K562 (cell line): ENCODE measurements at regions not wholly inside any gene's neighbourhood (a gene's known extent, or its start where the extent isn't known, plus 50 kb on each side); places are given as distances from the start of the nearest gene placed in this dataset.
A peak's percentile ranks its signal among the peaks of the same experiment; 100 is the strongest.

ENCODE experiments used
- ATAC-seq: fragments of 200-7000 bp; cut with Tn5 transposase; 3 replicates; pipeline ENCODE4 v1.9.1; 2020; ENCODE audit warnings: moderate library complexity
- BruUV-seq: library from RNA; stranded (reverse); fragments of 400-500 nt; replicated peaks from 2 replicates; lab custom pipeline; 2021; lab: Mats Ljungman, UMichigan
- CTCF ChIA-PET: fragments of 300-600 bp; formaldehyde crosslinking; extraction: SDS; loops from one replicate; lab custom pipeline; 2021; ENCODE audit warnings: low intra/inter-chr PET ratio; lab: Yijun Ruan, JAX
- POLR2A ChIA-PET: fragments of 300-600, 350-650 bp; sonication (Branson Sonifier 250); formaldehyde crosslinking; extraction: SDS; loops from one replicate; lab custom pipeline; 2021; ENCODE audit warnings: antibody characterized with exemption, inconsistent platforms; lab: Yijun Ruan, JAX
- DNase-seq, 4 experiments: peaks; one replicate each; pipeline versions ENCODE4 v3.0.0 to v3.0.0-alpha.2; 2011 to 2018; ENCODE audit warnings: low spot score in 3 of 4, mixed read lengths in 3 of 4; ENCODE audit errors: extremely low read depth in 1 of 4
- FAIRE-seq: peaks from 2 replicates; lab custom pipeline; 2011; peaks lifted over from hg19 to GRCh38; lab: Jason Lieb, UNC
- H2AFZ ChIP-seq: 2 replicates; pipeline ENCODE4 v1.6.0; 2011; ENCODE audit warnings: low read depth, low read length, control low read depth, inconsistent platforms
- H3K27ac ChIP-seq: fragments of 200-600 bp; 3 replicates; pipeline ENCODE4 v1.8.0; 2011; ENCODE audit warnings: low read depth, mild to moderate bottlenecking, control low read depth, inconsistent platforms, low read length, moderate library complexity, mixed read lengths; ENCODE audit errors: extremely low read depth
- H3K27me3 ChIP-seq, 2 experiments: fragments of 300-600 bp in 1 of 2; 2 replicates in 1 of 2; 3 replicates in 1 of 2; pipeline versions ENCODE4 v1.6.0 to v1.8.0; 2011; ENCODE audit warnings: inconsistent platforms in 2 of 2, low read length in 2 of 2, mild to moderate bottlenecking in 1 of 2, mixed read lengths in 1 of 2, moderate library complexity in 1 of 2; ENCODE audit not compliant: control insufficient read depth in 2 of 2, insufficient read depth in 2 of 2
- H3K36me3 ChIP-seq: fragments of 300-600 bp; 3 replicates; pipeline ENCODE4 v1.8.0; 2011; ENCODE audit warnings: mild to moderate bottlenecking, low read length, inconsistent platforms; ENCODE audit not compliant: control insufficient read depth, insufficient read depth
- H3K4me1 ChIP-seq, 2 experiments: fragments of 200-600 bp in 1 of 2; replicated peaks in 1 of 2; 2 replicates in 1 of 2; 3 replicates in 1 of 2; pipeline versions ENCODE4 v1.5.1 to v1.8.0; 2011; ENCODE audit warnings: inconsistent platforms in 2 of 2, low read length in 2 of 2, mild to moderate bottlenecking in 1 of 2, mixed read lengths in 1 of 2, moderate library complexity in 1 of 2; ENCODE audit not compliant: control insufficient read depth in 2 of 2, insufficient read depth in 2 of 2
- H3K4me2 ChIP-seq: 2 replicates; pipeline ENCODE4 v1.6.1; 2011; ENCODE audit warnings: low read length, control low read depth, inconsistent platforms, mixed read lengths; ENCODE audit not compliant: insufficient read depth
- H3K4me3 ChIP-seq: fragments of 200-600 bp; sonication (generic), shearing (Covaris generic); 2 replicates; pipeline ENCODE4 v1.5.1; 2016; ENCODE audit warnings: control low read depth, inconsistent platforms
- H3K79me2 ChIP-seq: fragments of 200-600 bp; 3 replicates; pipeline ENCODE4 v1.8.0; 2011; ENCODE audit warnings: low read length, inconsistent platforms; ENCODE audit not compliant: control insufficient read depth, insufficient read depth
- H3K9ac ChIP-seq, 2 experiments: 2 replicates each; pipeline versions ENCODE4 v1.6.0 to v1.6.1; 2011; ENCODE audit warnings: low read depth in 2 of 2, low read length in 2 of 2, control low read depth in 1 of 2, inconsistent platforms in 1 of 2, mild to moderate bottlenecking in 1 of 2, mixed read lengths in 1 of 2; ENCODE audit not compliant: insufficient read depth in 1 of 2
- H3K9me1 ChIP-seq: one replicate; pipeline ENCODE4 v1.6.0; 2011; ENCODE audit warnings: inconsistent platforms, mild to moderate bottlenecking, low read length, moderate library complexity; ENCODE audit not compliant: control insufficient read depth, insufficient read depth
- H3K9me3 ChIP-seq: replicated peaks from 2 replicates; pipeline ENCODE4 v1.5.1; 2011; ENCODE audit warnings: low read depth, low read length, inconsistent platforms; ENCODE audit not compliant: control insufficient read depth, insufficient read depth
- H4K20me1 ChIP-seq: replicated peaks from 2 replicates; pipeline ENCODE4 v1.6.1; 2011; ENCODE audit warnings: low read length, inconsistent platforms, mixed read lengths; ENCODE audit not compliant: control insufficient read depth, insufficient read depth
- CBX3 ChIP-seq, 2 experiments: IDR thresholded peaks; 1 replicate in 1 of 2; 2 replicates in 1 of 2; pipeline ENCODE4 v1.6.1; 2012; ENCODE audit warnings: inconsistent platforms in 2 of 2, low read length in 2 of 2, borderline replicate concordance in 1 of 2, control low read depth in 1 of 2
- ESRRA ChIP-seq: fragments of 450-650 bp; IDR thresholded peaks from 2 replicates; pipeline ENCODE4 v1.6.1; 2014; ENCODE audit warnings: low read depth, mild to moderate bottlenecking, moderate library complexity, borderline replicate concordance
- FOSL1 ChIP-seq: fragments of 200-800 bp; sonication (Bioruptor generic); conservative IDR thresholded peaks from 2 replicates; pipeline ENCODE4 v1.6.1; 2016; ENCODE audit warnings: missing genetic modification characterization, missing compliant biosample characterization
- FOXA1 ChIP-seq: fragments of 450-650 bp; IDR thresholded peaks from 2 replicates; pipeline ENCODE4 v1.6.1; 2016; ENCODE audit warnings: mild to moderate bottlenecking, borderline replicate concordance
- HDAC2 ChIP-seq: fragments of 450-650 bp; IDR thresholded peaks from 2 replicates; pipeline ENCODE4 v1.6.1; 2016; ENCODE audit warnings: mild to moderate bottlenecking
- KDM1A ChIP-seq, 2 experiments: fragments of 450-650 bp; IDR thresholded peaks; 2 replicates each; pipeline ENCODE4 v1.6.1; 2016; ENCODE audit warnings: mild to moderate bottlenecking in 2 of 2
- RAD51 ChIP-seq: fragments of 450-650 bp; IDR thresholded peaks from 2 replicates; pipeline ENCODE4 v1.7.1; 2016; ENCODE audit warnings: low read depth, mild to moderate bottlenecking, borderline replicate concordance
- TAF7 ChIP-seq: fragments of 450-650 bp; IDR thresholded peaks from 2 replicates; pipeline ENCODE4 v1.6.1; 2016; ENCODE audit warnings: missing genetic modification characterization, missing compliant biosample characterization
- ZEB2 ChIP-seq: fragments of 450-650 bp; IDR thresholded peaks from 2 replicates; pipeline ENCODE4 v1.6.1; 2016
- WGBS: fragments of 100-300 bp; shearing (Covaris generic); methylation state at CpG from one replicate; pipeline ENCODE4 v1.1.6; 2016; ENCODE audit warnings: low coverage, mixed read lengths; ENCODE audit not compliant: insufficient coverage; ENCODE audit errors: missing lambda C conversion rate; 5-methylcytosine and 5-hydroxymethylcytosine counted together
- in situ Hi-C: fragments of 300-500 bp; cut with MboI; formaldehyde crosslinking; loops from 4 replicates; pipeline ENCODE4 v1.15.0; 2018; ENCODE audit warnings: inconsistent platforms, mixed read lengths
- intact Hi-C: fragments of 100-400 bp; cut with micrococcal nuclease; formaldehyde crosslinking; loops from 2 replicates; pipeline ENCODE4 v1.14.2; 2022
- TF ChIP-seq, protein P1 (sequence below), 2 experiments: fragments of 450-650 bp in 1 of 2; sonication (generic) in 1 of 2; formaldehyde crosslinking in 1 of 2; IDR thresholded peaks in 1 of 2; conservative IDR thresholded peaks in 1 of 2; 2 replicates each; pipeline versions ENCODE4 v1.6.1 to v1.8.1; 2016 to 2023; ENCODE audit warnings: mild to moderate bottlenecking in 2 of 2, moderate library complexity in 2 of 2, inconsistent platforms in 1 of 2, missing genetic modification reagents in 1 of 2
- TF ChIP-seq, protein P2 (sequence below): fragments of 250-450 bp; sonication (Bioruptor Pico); IDR thresholded peaks from 2 replicates; pipeline ENCODE4 v1.4.0; 2020
- TF ChIP-seq, protein P3 (sequence below), 2 experiments: fragments of 200-800 bp in 1 of 2; sonication (Bioruptor generic) in 1 of 2; sonication (generic) in 1 of 2; formaldehyde crosslinking in 1 of 2; IDR thresholded peaks in 1 of 2; conservative IDR thresholded peaks in 1 of 2; 2 replicates each; pipeline versions ENCODE4 v1.5.0 to v1.6.1; 2016 to 2020; ENCODE audit warnings: missing compliant biosample characterization in 1 of 2, missing genetic modification characterization in 1 of 2, missing genetic modification reagents in 1 of 2

DNA sequence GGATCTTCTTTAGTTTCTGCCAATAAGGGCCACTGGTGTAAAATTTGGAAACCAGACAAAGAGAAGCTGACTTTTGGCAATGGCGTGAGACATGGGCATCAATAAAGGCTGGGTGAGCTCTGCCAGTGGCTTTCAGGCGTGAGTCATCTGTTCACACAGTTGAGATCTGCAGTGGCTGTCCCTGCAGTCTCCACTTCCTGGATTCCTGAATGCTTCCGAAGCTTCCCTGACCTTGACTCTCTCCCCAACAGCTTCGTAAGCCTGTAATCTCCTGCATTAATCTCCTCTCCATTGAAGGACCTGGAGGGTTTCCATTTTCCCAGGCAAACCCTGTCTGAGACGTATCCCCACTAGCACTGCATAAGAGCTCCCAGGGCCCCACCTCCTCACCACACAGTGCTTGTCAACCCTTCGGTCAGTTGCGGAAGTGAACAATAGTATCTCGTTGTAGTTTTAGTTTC is 574.7 kb downstream of the TBC1D22A start (continued):
- 0 out of 2 replicates have a peak, but pooled peaks have one; percentile 38 for TF ChIP-seq ESRRA
- TF ChIP-seq, protein P1, sequence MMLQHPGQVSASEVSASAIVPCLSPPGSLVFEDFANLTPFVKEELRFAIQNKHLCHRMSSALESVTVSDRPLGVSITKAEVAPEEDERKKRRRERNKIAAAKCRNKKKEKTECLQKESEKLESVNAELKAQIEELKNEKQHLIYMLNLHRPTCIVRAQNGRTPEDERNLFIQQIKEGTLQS (IDR thresholded peaks at IDR 0.05), result peak; percentile 18; the same call in 1 of the 2 replicates
- TF ChIP-seq, protein P1 (CRISPR knock-in tag; conservative IDR thresholded peaks at IDR 0.05), result no peak
- peak; percentile 65 for TF ChIP-seq FOSL1 (tag)

DNA sequence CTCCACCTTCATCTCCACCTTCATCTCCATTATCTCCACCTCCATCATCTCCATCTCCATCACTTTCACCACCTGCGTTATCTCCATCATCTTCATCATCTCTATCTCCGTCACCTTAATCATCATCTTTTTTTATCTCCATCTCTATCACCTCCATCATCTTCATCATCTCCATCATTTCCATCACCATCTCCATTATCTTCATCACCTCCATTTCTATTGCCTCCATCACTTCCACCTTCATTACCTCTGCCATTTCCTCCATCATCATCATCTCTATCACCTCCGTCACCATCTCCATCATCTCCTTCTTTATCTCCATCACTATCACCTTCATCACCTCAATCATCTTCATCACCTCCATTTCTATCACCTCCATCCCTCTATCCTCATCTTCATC is 573.5 kb downstream of the TBC1D22A start:
- POLR2A ChIA-PET, result interaction anchor here (0.7 kb wide), 1 partner anchor 20 kb away, joined by 3 read pairs; no protein-coding TSS in a partner anchor
- intact Hi-C loops, result no loop called here
- no peak for DNase-seq
- Histone ChIP-seq H3K79me2 (no peaks in the 10 kb centered on the region), H2AFZ (no peak overlapping the region), H3K9ac (no peak overlapping the region), H3K27ac (no peak overlapping the region), H3K9me3 (no peaks in the 10 kb centered on the region), H3K4me2 (no peak overlapping the region), H4K20me1 (no peaks in the 10 kb centered on the region), H3K4me1 (no peaks in the 10 kb centered on the region), H3K9me1 (no peaks in the 10 kb centered on the region), H3K27me3 (peaks cover 0 to 12% of the 10 kb centered on the region in 2 experiments; a peak in 1 of 5 replicates), H3K36me3 (no peaks in the 10 kb centered on the region), H3K4me3 (no peak overlapping the region)
- CTCF ChIA-PET, result no interaction called here
- ATAC-seq, result no peak
- in situ Hi-C loops, result no loop called here
- BruUV-seq, result no TSS peak
- no peak for FAIRE-seq
- WGBS, result 7% methylated on average over 3 of the region's 3 CpGs
- TF ChIP-seq FOXA1 (no peak), CBX3 (IDR thresholded peaks at IDR 0.05; ENCODE audit: borderline replicate concordance in 1 of 2, low read length in 2 of 2) (no peak), HDAC2 (peak; percentile 24; the same call in 1 of the 2 replicates), TAF7 (tag) (no peak), ZEB2 (peak; percentile 43; the same call in 1 of the 2 replicates), RAD51 (no peak), KDM1A (IDR thresholded peaks at IDR 0.05) (peak; percentile 70 to 73; a peak in 3 of 4 replicates)
- TF ChIP-seq, protein P2, sequence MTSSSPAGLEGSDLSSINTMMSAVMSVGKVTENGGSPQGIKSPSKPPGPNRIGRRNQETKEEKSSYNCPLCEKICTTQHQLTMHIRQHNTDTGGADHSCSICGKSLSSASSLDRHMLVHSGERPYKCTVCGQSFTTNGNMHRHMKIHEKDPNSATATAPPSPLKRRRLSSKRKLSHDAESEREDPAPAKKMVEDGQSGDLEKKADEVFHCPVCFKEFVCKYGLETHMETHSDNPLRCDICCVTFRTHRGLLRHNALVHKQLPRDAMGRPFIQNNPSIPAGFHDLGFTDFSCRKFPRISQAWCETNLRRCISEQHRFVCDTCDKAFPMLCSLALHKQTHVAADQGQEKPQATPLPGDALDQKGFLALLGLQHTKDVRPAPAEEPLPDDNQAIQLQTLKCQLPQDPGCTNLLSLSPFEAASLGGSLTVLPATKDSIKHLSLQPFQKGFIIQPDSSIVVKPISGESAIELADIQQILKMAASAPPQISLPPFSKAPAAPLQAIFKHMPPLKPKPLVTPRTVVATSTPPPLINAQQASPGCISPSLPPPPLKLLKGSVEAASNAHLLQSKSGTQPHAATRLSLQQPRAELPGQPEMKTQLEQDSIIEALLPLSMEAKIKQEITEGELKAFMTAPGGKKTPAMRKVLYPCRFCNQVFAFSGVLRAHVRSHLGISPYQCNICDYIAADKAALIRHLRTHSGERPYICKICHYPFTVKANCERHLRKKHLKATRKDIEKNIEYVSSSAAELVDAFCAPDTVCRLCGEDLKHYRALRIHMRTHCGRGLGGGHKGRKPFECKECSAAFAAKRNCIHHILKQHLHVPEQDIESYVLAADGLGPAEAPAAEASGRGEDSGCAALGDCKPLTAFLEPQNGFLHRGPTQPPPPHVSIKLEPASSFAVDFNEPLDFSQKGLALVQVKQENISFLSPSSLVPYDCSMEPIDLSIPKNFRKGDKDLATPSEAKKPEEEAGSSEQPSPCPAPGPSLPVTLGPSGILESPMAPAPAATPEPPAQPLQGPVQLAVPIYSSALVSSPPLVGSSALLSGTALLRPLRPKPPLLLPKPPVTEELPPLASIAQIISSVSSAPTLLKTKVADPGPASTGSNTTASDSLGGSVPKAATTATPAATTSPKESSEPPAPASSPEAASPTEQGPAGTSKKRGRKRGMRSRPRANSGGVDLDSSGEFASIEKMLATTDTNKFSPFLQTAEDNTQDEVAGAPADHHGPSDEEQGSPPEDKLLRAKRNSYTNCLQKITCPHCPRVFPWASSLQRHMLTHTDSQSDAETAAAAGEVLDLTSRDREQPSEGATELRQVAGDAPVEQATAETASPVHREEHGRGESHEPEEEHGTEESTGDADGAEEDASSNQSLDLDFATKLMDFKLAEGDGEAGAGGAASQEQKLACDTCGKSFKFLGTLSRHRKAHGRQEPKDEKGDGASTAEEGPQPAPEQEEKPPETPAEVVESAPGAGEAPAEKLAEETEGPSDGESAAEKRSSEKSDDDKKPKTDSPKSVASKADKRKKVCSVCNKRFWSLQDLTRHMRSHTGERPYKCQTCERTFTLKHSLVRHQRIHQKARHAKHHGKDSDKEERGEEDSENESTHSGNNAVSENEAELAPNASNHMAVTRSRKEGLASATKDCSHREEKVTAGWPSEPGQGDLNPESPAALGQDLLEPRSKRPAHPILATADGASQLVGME (CRISPR knock-in tag), result no peak
- TF ChIP-seq, protein P3, sequence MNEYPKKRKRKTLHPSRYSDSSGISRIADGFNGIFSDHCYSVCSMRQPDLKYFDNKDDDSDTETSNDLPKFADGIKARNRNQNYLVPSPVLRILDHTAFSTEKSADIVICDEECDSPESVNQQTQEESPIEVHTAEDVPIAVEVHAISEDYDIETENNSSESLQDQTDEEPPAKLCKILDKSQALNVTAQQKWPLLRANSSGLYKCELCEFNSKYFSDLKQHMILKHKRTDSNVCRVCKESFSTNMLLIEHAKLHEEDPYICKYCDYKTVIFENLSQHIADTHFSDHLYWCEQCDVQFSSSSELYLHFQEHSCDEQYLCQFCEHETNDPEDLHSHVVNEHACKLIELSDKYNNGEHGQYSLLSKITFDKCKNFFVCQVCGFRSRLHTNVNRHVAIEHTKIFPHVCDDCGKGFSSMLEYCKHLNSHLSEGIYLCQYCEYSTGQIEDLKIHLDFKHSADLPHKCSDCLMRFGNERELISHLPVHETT (CRISPR knock-in tag; conservative IDR thresholded peaks at IDR 0.05 in 1 of 2, IDR thresholded peaks at IDR 0.05 in 1 of 2), result no peak
